Lung (tissue), 11 donors: ENCODE measurements at regions not wholly inside any gene's neighbourhood (a gene's known extent, or its start where the extent isn't known, plus 50 kb on each side); places are given as distances from the start of the nearest gene placed in this dataset.

Experiments
- ATAC-seq: fragments of 200-7000 bp; cut with Tn5 transposase; one replicate; pipeline ENCODE4 v1.9.1; 2020; ENCODE audit warnings: moderate number of reproducible peaks; ENCODE audit not compliant: insufficient read depth, low FRiP score
- DNase-seq, 3 donors: peaks; one replicate each; pipeline ENCODE4 v3.0.0-alpha.2; 2013 to 2017
- H3K27ac ChIP-seq, 2 donors: one replicate each; pipeline ENCODE4 v1.5.1; 2013; ENCODE audit warnings: mild to moderate bottlenecking in 2 of 2, moderate library complexity in 2 of 2, control low read depth in 1 of 2, inconsistent platforms in 1 of 2, low read depth in 1 of 2, low read length in 1 of 2
- H3K27me3 ChIP-seq, 3 donors: one replicate each; pipeline ENCODE4 v1.5.1; 2013; ENCODE audit warnings: low read length in 2 of 3; ENCODE audit not compliant: control insufficient read depth in 3 of 3, insufficient read depth in 3 of 3
- H3K36me3 ChIP-seq, 4 donors: one replicate each; pipeline ENCODE4 v1.5.1; 2013; ENCODE audit warnings: low read length in 4 of 4, mild to moderate bottlenecking in 1 of 4, moderate library complexity in 1 of 4; ENCODE audit not compliant: control insufficient read depth in 4 of 4, insufficient read depth in 4 of 4
- H3K4me1 ChIP-seq, 5 donors: one replicate each; pipeline ENCODE4 v1.5.1; 2013; ENCODE audit warnings: low read length in 5 of 5, mild to moderate bottlenecking in 2 of 5, moderate library complexity in 1 of 5; ENCODE audit not compliant: control insufficient read depth in 5 of 5, insufficient read depth in 5 of 5
- H3K4me3 ChIP-seq: one replicate; pipeline ENCODE4 v1.5.1; 2013; ENCODE audit warnings: mild to moderate bottlenecking, control low read depth, moderate library complexity
- H3K9ac ChIP-seq, 2 donors: one replicate each; pipeline ENCODE4 v1.5.1; 2013; ENCODE audit warnings: low read length in 2 of 2, control low read depth in 1 of 2; ENCODE audit not compliant: insufficient read depth in 1 of 2
- H3K9me3 ChIP-seq, 4 donors: one replicate each; pipeline ENCODE4 v1.5.1; 2013; ENCODE audit warnings: low read length in 3 of 4, mild to moderate bottlenecking in 1 of 4, moderate library complexity in 1 of 4; ENCODE audit not compliant: control insufficient read depth in 4 of 4, insufficient read depth in 3 of 4
- CTCF ChIP-seq: IDR thresholded peaks from 2 replicates; pipeline ENCODE4 v1.5.1; 2012; ENCODE audit warnings: mild to moderate bottlenecking; ENCODE audit errors: control extremely low read depth, extremely low read depth
- WGBS, 2 donors: extraction: QIAGEN DNeasy Blood & Tissue Kit; methylation state at CpG; one replicate each; pipeline ENCODE4 v1.1.7; 2013; 5-methylcytosine and 5-hydroxymethylcytosine counted together
- donor health status: control.
- donor health status: control.
- donor health status: Bipolar disorder and iron deficiency.
- donor health status: healthy.
- donor health status: DM: yes; HTN: yes; CAD: no.

DNA sequence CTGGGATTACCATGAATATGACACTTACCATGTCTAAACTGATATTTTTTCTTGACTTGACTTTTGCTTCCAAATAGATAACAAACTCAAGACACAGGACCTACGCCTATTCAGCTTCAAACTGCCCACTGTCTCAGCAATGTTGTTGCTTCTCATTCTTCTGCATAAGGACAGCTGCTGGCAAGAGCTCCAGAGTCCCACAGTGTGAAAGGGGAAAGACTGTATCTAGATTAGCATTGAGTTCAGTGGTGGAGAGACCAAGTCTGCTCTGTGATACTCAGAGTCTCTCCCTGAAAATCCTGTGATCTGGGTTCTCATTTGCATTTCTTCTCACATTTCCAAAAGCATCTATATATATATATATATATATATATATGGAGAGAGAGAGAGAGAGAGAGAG is 247.9 kb upstream of the NT5C1B start:
- H3K27me3 ChIP-seq = no peaks in the 10 kb centered on the region
- peak in 2 of 3 donors; percentile 42 to 51 for DNase-seq
- no peaks in the 10 kb centered on the region for H3K9me3 ChIP-seq
- H3K9ac ChIP-seq = no peak overlapping the region
- no peak for TF ChIP-seq CTCF
- 92 to 97% methylated on average over 1 of the region's 1 CpG for WGBS, 2 donors
- ATAC-seq = no peak
- no peak overlapping the region for H3K27ac ChIP-seq
- H3K4me1 ChIP-seq = peaks cover 0 to 5% (median 2%) of the 10 kb centered on the region in 5 donors
- H3K36me3 ChIP-seq = no peaks in the 10 kb centered on the region
- no peak overlapping the region for H3K4me3 ChIP-seq

DNA sequence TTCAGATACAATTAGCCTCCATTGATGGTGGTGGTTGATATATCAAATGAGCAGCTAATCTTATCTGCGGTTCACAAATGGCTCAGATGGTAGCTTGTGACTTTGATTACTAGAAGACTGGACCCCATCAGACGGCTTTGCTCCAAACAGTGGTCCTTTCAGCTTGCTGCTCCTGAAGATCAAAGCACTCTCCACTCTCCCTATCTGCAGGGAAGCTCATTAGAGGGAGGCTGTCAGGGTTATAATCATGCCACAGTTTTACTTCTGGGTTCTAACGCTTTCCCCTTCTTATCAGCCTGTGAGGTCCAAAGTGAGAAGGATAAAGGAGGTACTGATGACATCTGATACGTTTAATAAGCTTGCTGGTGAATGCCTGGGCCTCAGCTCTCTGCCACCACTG is 247.1 kb upstream of the NT5C1B start:
- no peak overlapping the region for H3K4me3 ChIP-seq
- H3K36me3 ChIP-seq = no peaks in the 10 kb centered on the region
- H3K27ac ChIP-seq = no peak overlapping the region
- whole genome bisulfite sequencing, 2 donors = 72 to 78% methylated on average over 4 of the region's 4 CpGs
- TF ChIP-seq CTCF = no peak
- no peak overlapping the region for H3K9ac ChIP-seq
- peaks cover 0 to 9% (median 9%) of the 10 kb centered on the region in 5 donors for H3K4me1 ChIP-seq
- DNase-seq (peak; percentile 40 to 75 (median 68)), ATAC-seq (no peak)
- H3K9me3 ChIP-seq = no peaks in the 10 kb centered on the region
- H3K27me3 ChIP-seq = no peaks in the 10 kb centered on the region

- Histone ChIP-seq H3K27ac (no peak overlapping the region), H3K27me3 (no peaks in the 10 kb centered on the region), H3K9me3 (no peaks in the 10 kb centered on the region), H3K4me1 (peaks cover 2 to 12% (median 9%) of the 10 kb centered on the region in 5 donors), H3K9ac (no peak overlapping the region), H3K36me3 (no peaks in the 10 kb centered on the region), H3K4me3 (no peak overlapping the region)
- no peak for TF ChIP-seq CTCF
- 84 to 90% methylated on average over 2 of the region's 2 CpGs for WGBS, 2 donors
- DNase-seq (no peak), ATAC-seq (no peak)
Measured at GRCh38 chr2:18835787-18836186, 246.4 kb upstream of the NT5C1B start.

DNA sequence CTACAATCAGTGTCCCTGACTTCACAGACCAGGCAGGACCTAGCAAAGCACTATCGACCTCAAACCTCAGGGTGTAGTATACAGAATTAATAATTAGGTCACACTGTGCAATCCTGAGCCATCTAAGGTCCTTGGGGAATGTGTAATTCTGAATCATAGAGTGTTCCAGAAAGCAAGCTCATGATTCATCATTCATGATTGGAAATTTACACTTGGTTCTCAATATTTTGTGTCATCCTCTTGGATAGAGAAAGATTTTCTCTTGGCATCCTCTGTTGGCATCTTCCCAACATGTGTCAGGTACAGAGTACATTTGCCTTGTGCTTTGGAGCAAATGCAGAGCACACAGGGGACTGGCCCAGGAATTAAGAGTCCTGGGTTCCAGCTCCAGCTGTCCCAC is 245.0 kb upstream of the NT5C1B start:
- 82 to 91% methylated on average over 1 of the region's 1 CpG for WGBS, 2 donors
- H3K9me3 ChIP-seq = no peaks in the 10 kb centered on the region
- H3K4me1 ChIP-seq = peaks cover 2 to 18% (median 14%) of the 10 kb centered on the region in 5 donors
- ATAC-seq = no peak
- no peak overlapping the region for H3K9ac ChIP-seq
- no peak overlapping the region for H3K4me3 ChIP-seq
- no peak overlapping the region for H3K27ac ChIP-seq
- no peaks in the 10 kb centered on the region for H3K27me3 ChIP-seq
- no peaks in the 10 kb centered on the region for H3K36me3 ChIP-seq
- no peak for TF ChIP-seq CTCF
- DNase-seq = no peak
